Esophagus (tissue), 2 donors: ENCODE measurements at regions not wholly inside any gene's neighbourhood (a gene's known extent, or its start where the extent isn't known, plus 50 kb on each side); places are given as distances from the start of the nearest gene placed in this dataset.

Experiments used
- H3K27ac ChIP-seq, 2 donors: one replicate each; pipeline ENCODE4 v1.5.1; 2013; ENCODE audit warnings: low read depth in 2 of 2, mild to moderate bottlenecking in 2 of 2, inconsistent platforms in 1 of 2, low read length in 1 of 2, moderate library complexity in 1 of 2
- H3K27me3 ChIP-seq, 2 donors: one replicate each; pipeline ENCODE4 v1.6.1; 2013; ENCODE audit warnings: low read length in 2 of 2, control low read depth in 1 of 2, mild to moderate bottlenecking in 1 of 2; ENCODE audit not compliant: insufficient read depth in 2 of 2, control insufficient read depth in 1 of 2
- H3K36me3 ChIP-seq, 2 donors: one replicate each; pipeline ENCODE4 v1.6.1; 2013; ENCODE audit warnings: low read length in 1 of 2; ENCODE audit not compliant: control insufficient read depth in 2 of 2, insufficient read depth in 2 of 2
- H3K4me1 ChIP-seq, 2 donors: one replicate each; pipeline ENCODE4 v1.6.1; 2013; ENCODE audit warnings: low read length in 1 of 2; ENCODE audit not compliant: control insufficient read depth in 2 of 2, insufficient read depth in 2 of 2
- H3K4me3 ChIP-seq, 2 donors: one replicate each; pipeline ENCODE4 v1.5.1; 2013; ENCODE audit warnings: low read length in 2 of 2, mild to moderate bottlenecking in 2 of 2, low read depth in 1 of 2, moderate library complexity in 1 of 2
- H3K9me3 ChIP-seq, 2 donors: one replicate each; pipeline ENCODE4 v1.6.1; 2013; ENCODE audit warnings: mild to moderate bottlenecking in 2 of 2, low read depth in 1 of 2, low read length in 1 of 2, moderate library complexity in 1 of 2; ENCODE audit not compliant: control insufficient read depth in 2 of 2, insufficient read depth in 1 of 2
- WGBS, 2 donors: extraction: QIAGEN DNeasy Blood & Tissue Kit; methylation state at CpG; one replicate each; pipeline ENCODE4 v1.1.7; 2013; 5-methylcytosine and 5-hydroxymethylcytosine counted together
- donor health status: healthy with polysubstance abuse.
- donor health status: Bipolar disorder and iron deficiency.

DNA sequence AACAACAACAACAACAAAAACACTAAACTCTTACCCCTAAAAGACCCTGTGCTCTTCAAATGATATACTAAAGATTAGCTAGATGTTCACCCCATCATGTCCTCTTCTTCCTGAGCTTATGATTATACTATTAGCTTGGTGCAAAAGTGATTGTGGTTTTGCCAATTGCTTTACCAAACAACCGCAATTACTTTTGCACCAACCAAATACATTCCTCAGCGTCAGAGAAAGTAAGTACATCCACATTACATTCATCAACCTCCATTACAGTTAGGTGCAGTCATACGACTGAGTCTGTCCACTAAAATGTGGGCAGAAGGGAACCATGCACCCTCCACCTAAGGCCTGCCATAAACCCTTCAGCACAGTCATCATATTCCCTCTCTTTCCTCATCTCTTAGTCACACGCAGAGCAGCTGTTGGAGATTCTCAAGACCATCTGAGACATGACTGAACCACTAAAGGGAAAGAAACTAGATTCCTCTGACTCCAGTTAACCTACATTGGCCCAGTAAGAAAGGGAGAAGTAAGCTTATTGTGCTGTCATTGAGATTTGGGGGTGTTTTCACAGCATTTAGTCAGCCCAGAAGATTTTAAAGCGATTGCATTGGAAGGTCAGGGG, 181.6 kb upstream of the TLE4 start:
- Histone ChIP-seq H3K27ac (no peak overlapping the region), H3K4me1 (no peaks in the 10 kb centered on the region), H3K27me3 (no peaks in the 10 kb centered on the region), H3K9me3 (no peaks in the 10 kb centered on the region), H3K36me3 (no peaks in the 10 kb centered on the region), H3K4me3 (no peak overlapping the region)
- WGBS, 2 donors, result 89% methylated on average over 5 of the region's 5 CpGs

DNA sequence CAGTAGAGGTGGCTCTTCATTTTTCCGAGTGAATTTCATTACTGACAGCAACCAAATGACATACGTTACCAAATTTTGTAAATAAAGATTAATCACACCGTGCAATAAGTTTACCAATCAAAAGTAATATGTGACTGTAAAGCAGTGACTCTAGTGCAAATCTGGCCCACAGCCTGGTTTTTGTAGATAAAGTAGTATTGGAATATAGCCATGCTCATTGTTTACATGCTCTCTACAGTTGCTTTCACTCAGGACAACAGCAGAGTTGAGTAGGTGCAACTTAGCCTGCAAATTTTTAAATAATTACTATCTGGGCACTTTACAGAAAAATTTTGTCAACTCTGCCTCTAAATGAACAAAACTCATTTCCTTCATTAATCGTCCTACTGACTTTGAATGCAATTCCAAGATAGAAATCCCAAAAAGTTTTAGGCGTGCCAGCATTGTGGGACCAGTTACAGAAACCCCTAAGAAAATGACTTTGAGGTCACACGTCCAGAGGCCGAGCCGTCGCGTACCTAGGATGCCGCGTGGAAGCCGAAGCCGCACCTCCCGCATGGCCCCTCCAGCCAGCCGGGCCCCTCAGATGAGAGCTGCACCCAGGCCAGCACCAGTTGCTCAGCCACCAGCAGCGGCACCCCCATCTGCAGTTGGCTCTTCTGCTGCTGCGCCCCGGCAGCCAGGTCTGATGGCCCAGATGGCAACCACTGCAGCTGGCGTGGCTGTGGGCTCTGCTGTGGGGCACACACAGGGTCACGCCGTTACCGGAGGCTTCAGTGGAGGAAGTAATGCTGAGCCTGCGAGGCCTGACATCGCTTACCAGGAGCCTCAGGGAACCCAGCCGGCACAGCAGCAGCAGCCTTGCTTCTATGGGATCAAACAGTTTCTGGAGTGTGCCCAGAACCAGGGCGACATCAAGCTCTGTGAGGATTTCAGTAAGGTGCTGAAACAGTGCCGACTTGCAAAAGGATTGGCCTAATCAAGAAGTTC, 180.7 kb upstream of the TLE4 start:
- no peak overlapping the region for H3K27ac ChIP-seq
- no peak overlapping the region for H3K4me3 ChIP-seq
- 92% methylated on average over 27 to 28 of the region's 28 CpGs for WGBS, 2 donors
- no peaks in the 10 kb centered on the region for H3K27me3 ChIP-seq
- no peaks in the 10 kb centered on the region for H3K36me3 ChIP-seq
- H3K9me3 ChIP-seq, result no peaks in the 10 kb centered on the region
- H3K4me1 ChIP-seq, result no peaks in the 10 kb centered on the region

DNA sequence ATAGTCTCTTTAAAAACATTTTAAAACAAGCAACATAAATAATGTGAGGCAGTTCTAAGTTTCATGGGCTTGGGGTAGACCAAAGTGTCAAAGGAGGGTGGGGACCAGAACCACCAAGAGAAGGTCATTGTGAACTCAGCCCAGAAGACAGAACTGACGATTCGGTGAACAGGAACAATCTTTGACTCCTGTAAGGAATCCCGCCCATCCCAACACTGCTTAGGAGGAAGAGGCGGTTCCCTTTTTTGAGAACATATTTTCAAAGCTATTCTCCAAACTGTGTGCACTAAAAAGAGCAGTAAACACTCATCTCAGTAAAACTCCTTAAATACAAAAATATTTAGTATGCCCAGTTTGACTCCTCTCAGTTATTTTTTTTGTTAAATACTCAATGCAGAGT, 176.5 kb upstream of the TLE4 start:
- no peaks in the 10 kb centered on the region for H3K36me3 ChIP-seq
- H3K4me3 ChIP-seq, result no peak overlapping the region
- WGBS, 2 donors, result 77% methylated on average over 4 of the region's 4 CpGs
- no peak overlapping the region for H3K27ac ChIP-seq
- no peaks in the 10 kb centered on the region for H3K4me1 ChIP-seq
- no peaks in the 10 kb centered on the region for H3K27me3 ChIP-seq
- no peaks in the 10 kb centered on the region for H3K9me3 ChIP-seq

DNA sequence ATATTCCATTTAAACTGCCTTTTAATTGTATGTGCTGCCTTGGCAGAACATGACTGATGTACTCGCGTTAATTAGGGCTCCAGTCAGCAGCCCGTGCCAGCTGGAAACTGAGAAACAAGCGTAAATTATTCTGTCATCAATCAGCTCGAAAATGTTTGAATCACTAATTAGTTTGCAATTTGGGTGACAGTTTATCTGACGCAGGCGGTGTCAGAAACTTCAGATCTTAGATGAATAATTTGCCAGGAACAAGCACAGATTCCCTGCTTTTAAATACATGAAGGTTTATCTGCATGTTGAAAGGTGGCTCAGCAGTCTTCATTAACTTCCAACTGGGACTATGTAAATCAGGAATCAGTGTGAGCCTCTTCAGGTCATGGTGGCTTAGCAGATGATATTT, 176.0 kb upstream of the TLE4 start:
- Histone ChIP-seq H3K27ac (no peak overlapping the region), H3K36me3 (no peaks in the 10 kb centered on the region), H3K27me3 (no peaks in the 10 kb centered on the region), H3K4me1 (no peaks in the 10 kb centered on the region), H3K9me3 (no peaks in the 10 kb centered on the region), H3K4me3 (no peak overlapping the region)
- WGBS, 2 donors, result 25 to 33% methylated on average over 7 of the region's 7 CpGs

DNA sequence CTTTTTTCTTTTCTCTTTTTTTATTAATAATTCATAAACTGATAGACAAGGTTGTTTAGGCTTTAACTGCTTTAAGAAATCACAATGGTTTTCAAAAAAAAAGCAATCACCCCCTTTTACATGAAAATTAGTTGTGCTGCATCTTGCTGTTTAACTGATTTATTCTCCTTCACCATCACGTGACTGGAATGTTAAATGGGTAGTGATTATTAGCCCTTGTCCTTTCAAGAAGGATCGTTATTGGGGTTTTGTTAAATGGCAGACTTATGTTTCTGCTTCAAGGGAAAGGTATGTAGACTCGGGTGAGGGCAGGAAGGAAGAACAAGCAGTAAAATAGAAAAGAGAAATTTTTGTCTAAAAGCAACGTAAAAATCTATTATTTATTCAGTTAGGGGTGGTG, 175.6 kb upstream of the TLE4 start:
- H3K27ac ChIP-seq, result no peak overlapping the region
- no peaks in the 10 kb centered on the region for H3K36me3 ChIP-seq
- 61 to 73% methylated on average over 4 of the region's 4 CpGs for WGBS, 2 donors
- no peaks in the 10 kb centered on the region for H3K27me3 ChIP-seq
- no peaks in the 10 kb centered on the region for H3K9me3 ChIP-seq
- H3K4me3 ChIP-seq, result no peak overlapping the region
- no peaks in the 10 kb centered on the region for H3K4me1 ChIP-seq

DNA sequence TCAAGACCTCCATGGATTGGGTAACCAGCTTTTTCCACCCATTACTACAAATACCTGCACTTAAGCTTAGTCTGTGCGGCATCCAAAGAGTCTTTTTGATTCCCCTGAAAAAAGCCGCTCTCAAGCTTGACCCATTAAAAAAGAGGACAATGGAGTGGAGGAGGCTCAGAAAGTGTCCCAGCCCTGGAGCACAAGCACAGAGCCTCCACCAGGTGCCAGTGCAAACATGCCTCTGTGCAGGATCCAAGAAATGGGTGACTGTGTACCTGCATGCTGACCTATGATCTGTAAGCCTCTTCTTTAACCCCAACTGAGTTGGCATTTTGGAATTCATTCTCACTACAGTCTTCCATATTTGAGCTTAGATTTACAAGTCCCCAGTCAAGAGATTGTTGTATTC, 168.3 kb upstream of the TLE4 start:
- Histone ChIP-seq H3K27ac (no peak overlapping the region), H3K36me3 (no peaks in the 10 kb centered on the region), H3K4me1 (no peaks in the 10 kb centered on the region), H3K9me3 (no peaks in the 10 kb centered on the region), H3K27me3 (no peaks in the 10 kb centered on the region), H3K4me3 (no peak overlapping the region)
- 96 to 99% methylated on average over 2 of the region's 2 CpGs for WGBS, 2 donors

DNA sequence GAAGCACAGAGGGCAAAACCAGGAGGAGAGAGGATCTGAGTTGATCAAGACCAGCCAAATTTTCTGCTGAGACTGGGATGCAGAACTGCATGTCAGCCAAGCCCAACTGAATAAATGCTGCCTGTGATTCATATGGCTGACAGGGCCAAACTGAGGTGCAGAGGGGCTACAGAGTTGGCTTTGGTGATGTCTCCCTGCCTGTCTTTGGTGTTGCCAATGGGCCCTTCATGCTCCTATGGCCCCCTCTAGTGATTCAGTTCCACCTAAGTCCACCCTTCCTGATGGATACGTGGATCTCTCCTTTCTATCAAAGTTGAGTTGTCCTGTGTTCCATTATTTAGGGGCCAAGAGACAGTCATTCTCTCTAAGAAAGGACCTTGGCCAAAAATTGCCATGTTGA, 163.6 kb upstream of the TLE4 start:
- H3K4me1 ChIP-seq, result no peaks in the 10 kb centered on the region
- H3K27me3 ChIP-seq, result no peaks in the 10 kb centered on the region
- H3K27ac ChIP-seq, result no peak overlapping the region
- no peaks in the 10 kb centered on the region for H3K9me3 ChIP-seq
- H3K36me3 ChIP-seq, result no peaks in the 10 kb centered on the region
- no peak overlapping the region for H3K4me3 ChIP-seq
- 87 to 92% methylated on average over 1 of the region's 1 CpG for WGBS, 2 donors

DNA sequence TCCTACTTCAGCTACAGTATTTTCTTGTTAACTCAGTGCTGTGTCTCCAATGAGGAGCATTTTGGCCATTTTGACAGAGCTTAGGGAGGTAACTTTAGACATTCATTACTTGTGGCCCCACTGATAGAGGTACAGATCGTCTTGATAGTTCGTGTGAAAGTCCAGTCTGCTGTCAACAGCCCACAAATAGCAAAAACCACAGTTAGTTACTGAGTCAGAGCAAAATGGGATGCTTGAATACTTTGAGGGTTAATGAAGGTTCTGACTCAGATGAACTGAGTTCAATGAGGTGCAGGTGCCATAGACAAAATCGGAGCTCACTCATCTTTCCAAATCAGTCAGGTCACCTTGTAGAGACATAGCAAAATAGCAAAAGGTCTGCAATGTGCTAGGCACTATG, 163.1 kb upstream of the TLE4 start:
- no peaks in the 10 kb centered on the region for H3K4me1 ChIP-seq
- 52 to 80% methylated on average over 3 of the region's 3 CpGs for WGBS, 2 donors

DNA sequence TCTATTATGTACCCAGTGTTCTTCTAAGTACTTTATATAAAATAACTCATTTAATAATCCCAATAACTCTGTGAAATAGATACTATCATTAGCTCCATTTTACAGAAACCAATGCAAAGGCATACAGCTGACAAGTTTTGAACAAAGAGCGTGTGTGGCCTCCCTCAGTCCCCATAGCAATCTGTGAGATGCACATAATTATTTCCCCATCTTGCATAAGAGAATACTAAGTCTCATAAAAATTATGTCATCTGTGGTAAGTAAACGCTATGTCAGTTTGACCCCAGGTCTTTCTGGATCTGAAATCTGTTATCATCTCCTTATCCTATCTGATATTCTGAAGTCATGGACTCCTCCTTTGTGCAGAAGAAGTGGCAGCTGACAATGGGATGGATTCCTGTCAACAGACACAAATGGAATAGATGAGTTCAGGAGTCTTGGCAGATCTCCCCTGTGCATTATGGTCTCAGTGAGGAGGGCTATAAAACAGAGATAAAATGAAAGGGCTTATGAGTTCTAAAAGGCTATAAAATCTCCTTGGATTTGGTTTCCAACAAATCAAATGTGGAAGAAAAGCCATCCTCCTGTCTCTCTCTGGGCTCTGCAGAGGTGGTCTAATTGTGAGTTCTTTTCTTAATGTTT, 162.5 kb upstream of the TLE4 start:
- Histone ChIP-seq H3K27me3 (no peaks in the 10 kb centered on the region), H3K4me1 (no peaks in the 10 kb centered on the region), H3K27ac (no peak overlapping the region), H3K9me3 (no peaks in the 10 kb centered on the region), H3K4me3 (no peak overlapping the region), H3K36me3 (no peaks in the 10 kb centered on the region)
- 77 to 88% methylated on average over 2 of the region's 2 CpGs for WGBS, 2 donors

More for the DNA sequence above, 163.1 kb upstream of the TLE4 start:
- Histone ChIP-seq H3K27me3 (no peaks in the 10 kb centered on the region), H3K36me3 (no peaks in the 10 kb centered on the region), H3K9me3 (no peaks in the 10 kb centered on the region), H3K4me3 (no peak overlapping the region), H3K27ac (no peak overlapping the region)
